ENCODE measurements at regions not wholly inside any gene's neighbourhood (a gene's known extent, or its start where the extent isn't known, plus 50 kb on each side); places are given as distances from the start of the nearest gene placed in this dataset.

DNA sequence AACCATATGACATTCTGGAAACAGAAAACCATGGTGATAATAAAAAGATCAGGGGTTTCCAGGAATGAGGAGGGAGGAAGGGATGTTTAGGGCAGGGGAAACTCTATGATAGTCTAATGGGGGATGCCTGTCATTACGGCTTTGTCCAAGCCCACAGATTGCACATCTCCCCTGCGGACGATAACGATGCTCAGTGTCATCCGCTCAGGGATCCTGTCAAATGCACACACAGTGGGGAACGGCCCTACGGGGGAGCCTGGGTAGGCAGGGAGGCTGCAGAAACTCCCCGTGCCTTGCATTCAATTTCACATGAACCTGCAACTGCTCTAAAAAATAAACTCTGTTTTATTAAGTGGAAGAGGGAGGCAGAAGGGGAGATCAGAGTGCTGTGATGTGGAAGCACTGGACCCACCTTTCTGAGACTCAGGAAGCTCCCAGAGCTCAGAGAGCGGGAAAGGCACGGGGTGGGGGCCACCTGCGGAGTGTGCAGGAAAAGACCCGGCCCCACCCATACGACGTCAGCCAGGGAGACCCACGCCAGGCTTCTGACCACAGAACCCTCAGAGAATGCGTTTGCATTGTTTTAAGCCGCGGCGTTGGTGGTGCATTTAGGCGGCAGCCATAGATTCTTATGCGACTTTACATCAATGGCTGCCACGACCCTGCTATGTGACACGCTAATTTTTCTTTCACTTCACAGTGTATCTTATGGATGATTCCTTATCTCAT is 543.5 kb downstream of the BRD1 start:
- H3K4me3 ChIP-seq (ENCODE audit: low read depth, low read length): no peak overlapping the region

DNA sequence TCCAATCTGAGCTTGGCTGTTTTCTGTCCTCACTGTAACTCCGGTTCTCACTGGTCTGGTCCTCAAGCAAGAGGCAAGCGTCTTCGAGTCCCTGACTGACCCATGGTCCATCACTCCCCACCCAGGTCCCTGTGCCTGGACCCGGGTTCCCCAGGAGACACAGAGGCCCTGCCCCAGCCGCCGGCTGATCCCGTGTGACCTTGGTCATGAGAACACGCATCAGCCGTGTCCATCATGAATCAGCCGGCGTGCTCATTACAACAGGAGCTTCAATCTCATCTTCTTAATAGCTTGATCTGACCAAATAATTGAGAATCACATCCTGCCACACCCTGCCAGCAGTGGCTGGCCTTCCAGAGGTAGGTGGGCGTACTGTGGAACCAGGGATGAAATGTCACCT is 545.1 kb downstream of the BRD1 start:
- no peak overlapping the region for H3K4me3 ChIP-seq (ENCODE audit: low read depth, low read length)

DNA sequence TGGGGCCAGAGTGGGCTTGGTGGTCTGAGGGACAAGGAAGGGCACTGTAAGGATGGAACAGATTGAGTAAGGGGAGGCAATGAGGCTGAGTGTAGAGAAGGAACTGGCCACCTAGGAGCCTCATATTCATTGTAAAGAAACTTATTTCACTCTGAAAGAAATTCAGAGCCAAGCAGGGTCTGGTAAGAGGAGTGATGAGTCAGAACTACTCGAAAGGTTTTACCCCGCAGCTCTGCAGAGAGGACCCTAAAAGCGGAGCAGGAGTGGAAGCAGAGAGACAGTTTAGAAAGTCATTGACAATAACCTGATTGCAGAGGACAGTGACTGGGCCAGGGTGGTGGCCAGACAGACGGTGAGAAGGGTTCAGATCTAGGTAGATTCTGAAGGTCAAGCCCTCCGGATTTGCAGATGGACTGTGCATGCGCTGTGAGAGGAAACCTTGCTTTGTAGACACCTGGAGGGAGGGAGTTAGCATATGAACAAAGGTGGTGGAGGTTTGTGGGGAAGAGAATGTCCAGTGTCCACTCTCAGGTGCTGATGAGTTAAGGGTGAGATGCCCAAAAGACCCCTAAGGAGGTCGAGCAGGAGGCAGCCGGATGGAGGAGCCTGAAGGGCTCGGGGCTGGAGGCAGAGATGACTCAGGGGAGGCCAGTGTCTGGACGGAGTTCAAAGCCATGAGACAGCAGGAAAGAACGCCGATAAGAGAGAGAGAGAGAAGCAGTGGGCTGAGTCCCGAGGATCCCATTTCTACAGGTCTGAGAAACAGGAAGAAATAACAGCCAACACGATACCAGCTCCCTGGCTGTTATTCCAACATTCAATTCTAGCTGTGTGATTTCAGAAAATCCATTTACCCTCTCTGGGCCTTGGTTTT is 546.0 kb downstream of the BRD1 start:
- no peak overlapping the region for H3K4me3 ChIP-seq (ENCODE audit: low read depth, low read length)

DNA sequence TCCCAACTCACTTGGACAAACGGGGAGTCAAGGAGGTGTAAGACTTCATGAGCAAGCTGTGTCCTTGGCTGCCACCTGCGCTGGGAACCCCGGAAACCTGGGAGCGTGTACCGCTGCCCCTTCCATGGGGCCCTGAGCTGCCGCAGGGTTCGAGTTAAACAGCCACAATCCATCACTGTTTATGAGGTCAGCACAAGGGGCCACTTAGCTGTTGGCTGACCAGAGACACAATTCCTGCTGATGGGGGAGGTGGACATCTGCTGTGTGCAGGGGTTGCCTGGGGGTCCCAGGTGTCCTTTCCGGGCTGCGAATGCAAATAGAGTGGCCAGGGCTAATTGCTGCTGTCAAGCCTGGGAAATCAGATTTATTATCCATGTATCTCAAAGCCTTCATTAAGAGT is 549.3 kb downstream of the BRD1 start:
- no peak overlapping the region for H3K4me3 ChIP-seq (ENCODE audit: low read depth, low read length)

DNA sequence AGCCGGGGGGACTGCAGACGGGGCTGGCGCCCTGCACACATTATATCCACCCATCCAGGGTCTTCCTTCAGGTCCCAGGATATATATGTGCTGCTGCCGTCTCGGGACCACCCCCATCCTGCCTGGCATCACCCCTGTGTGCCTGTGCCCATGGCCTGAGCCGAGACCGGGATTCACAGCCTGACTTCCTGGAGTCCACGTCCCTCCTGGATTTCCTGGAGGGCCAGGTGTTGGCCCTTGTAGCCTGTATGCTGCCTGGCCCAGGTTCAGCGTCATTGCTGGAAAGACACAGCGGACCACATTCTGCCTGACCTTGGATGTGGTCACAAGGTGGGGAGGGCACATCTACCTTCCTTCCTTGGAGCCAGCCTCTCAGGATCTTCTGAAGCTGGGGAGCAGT is 551.1 kb downstream of the BRD1 start:
- H3K4me3 ChIP-seq (ENCODE audit: low read depth, low read length): no peak overlapping the region

DNA sequence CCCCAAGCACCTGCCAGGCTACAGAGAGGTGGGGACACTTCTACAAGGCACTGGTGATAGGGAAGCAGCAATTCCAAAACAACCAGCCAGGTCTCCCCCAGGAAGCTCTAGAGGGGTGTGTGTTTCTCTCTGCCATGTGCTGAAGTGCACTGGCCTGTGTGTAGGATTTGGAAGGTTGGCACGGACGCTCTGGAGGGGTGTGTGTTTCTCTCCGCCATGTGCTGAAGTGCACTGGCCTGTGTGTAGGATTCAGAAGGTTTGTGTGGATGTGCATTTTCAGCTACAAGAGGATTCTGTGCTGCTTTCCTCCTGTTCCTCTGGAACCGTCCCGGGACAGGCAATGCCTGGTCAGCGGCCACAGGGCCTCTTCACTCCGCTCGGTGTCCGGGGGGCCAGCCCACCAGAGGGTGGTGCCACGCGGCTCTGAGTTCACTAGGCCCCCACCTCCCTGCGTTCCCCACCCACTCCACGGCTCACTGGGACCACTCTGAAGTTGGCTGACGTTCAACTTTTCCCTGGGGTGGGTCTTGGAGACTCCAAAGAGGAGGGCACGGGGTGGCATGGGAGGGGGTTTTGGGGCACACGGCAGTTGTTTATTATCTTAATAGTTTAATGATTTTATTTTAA is 552.8 kb downstream of the BRD1 start:
- H3K4me3 ChIP-seq (ENCODE audit: low read depth, low read length): no peak overlapping the region

DNA sequence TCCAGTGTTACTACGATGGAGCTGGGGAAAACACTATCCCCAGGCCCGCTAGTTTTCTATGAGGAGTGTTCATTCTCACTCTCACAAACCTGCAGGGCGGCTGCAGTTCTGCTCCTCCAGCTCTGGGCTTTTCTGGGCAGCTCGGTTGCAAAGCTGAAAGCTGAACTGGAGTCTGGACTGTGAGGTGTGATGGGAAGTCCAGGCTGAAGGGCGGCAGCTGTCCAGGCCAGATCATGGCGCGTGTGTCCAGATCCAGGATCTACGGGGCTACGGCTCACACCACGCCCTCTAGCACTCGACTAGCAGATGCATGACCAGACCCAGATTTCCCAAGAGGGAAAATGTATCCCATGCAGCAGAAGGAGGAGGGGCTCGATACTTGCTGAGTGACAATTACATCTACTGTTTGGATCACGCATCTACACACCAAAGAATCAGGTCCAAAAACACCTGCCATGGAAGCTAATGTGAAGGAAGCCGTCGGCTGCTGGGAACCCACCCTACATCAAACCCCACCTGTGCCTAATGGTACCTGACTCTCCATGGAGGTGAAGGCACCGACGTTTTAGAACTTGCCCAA is 555.0 kb downstream of the BRD1 start:
- H3K4me3 ChIP-seq (ENCODE audit: low read depth, low read length): no peak overlapping the region

DNA sequence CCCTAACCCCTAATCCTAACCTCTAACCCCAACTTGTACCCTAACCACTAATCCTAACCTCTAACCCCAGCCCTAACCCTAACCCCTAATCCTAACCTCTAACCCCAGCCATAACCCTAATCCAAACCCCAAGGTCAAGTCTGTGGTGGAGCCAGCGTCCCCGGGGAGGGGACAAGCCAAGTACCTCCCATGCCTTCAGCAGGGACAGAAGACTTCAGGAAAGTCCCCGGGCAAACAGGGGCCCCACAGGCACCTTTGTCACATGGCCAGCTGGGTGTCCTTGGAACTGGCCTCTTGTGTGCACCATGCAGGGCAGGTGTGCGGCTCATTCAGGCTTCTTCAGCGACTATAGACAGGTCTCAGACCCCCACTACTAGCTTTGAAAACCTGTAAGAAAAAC is 555.8 kb downstream of the BRD1 start:
- H3K4me3 ChIP-seq (ENCODE audit: low read depth, low read length): no peak overlapping the region

DNA sequence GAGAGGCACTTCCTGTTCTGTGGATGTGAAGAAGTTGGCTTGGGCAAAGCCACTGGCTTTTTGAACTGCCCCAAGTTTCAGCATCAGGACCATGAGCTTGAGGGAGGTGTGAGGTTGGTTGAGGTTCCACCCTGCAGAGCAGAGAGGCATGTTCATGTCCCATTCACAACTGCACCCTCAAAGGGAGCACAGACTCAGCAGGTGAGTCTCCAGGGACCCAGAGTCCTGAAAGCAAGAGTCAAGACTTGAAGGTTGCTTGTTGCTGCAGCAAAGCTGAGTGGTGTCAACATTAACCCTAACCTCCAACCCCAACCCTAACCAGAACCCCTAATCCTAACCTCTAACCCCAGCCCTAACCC is 556.3 kb downstream of the BRD1 start:
- H3K4me3 ChIP-seq (ENCODE audit: low read depth, low read length): no peak overlapping the region

DNA sequence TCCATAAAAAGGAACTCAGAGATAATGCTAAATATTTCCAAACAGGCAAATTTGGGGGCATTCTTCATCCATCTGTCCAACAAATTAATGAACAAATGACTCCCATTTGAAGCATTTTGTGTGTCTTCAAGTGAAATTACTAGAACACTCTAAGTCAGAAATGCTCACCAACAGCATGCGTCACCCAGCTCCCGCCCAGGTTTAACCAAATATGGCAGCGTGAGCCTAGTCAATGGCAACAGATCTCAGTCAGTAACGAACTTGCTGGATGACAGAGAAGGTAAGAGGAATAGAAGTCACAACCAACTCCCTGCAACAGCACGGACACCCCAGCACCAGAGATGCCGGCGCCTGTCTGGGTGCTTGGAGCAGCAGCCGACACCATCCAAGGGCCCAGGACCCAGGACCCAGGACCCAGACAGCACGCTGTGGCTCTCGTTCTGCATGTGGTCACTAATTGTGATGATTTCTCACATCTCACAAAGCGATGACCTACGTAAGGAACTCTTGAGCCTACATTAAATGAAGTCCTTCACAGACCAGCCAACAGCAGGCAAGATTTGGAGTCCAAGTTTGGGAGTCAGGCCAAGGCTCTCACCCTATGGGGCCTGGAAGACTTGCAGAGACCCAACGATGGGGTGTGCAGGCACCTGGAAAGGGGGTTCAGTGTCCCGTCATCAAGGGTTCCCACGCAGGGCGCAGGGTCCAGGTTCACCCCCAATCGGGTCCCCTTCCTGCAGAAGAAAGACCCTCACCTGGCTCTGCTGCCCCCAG is 556.9 kb downstream of the BRD1 start:
- no peak overlapping the region for H3K4me3 ChIP-seq (ENCODE audit: low read depth, low read length)

DNA sequence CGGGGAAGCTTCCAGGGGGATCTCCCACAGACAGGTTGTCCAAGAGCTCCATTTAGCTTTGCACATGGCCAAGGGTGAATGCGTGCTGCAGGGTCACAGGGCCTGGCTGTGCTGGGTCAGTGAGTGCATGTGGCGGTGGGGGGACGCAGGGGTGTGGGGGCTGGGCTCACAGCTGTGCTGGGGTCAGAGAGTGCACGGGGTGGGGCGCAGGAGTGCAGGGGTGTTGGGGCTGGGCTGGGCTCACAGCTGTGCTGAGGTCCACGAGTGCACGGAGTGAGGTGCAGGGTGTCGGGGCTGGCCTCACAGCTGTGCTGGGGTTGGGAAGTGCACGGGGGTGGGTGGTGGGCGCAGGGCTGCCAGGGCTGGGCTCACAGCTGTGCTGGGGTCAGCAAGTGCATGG is 557.7 kb downstream of the BRD1 start:
- no peak overlapping the region for H3K4me3 ChIP-seq (ENCODE audit: low read depth, low read length)

DNA sequence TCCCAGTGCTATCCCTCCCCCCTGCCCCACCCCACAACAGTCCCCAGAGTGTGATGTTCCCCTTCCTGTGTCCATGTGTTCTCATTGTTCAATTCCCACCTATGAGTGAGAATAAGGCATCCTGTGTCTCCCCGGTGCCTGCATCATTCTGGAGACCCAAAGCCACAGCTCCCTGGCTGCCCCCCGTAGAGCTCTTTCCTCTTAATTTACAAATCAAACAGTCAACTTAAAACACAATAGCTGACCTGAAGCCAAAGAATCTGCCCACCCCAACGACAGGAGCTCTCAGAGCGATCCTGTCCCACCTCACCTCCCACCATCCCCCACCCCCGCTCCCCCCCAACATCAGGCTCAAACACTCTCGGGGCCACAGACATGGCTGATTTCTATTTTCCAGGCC is 558.3 kb downstream of the BRD1 start:
- H3K4me3 ChIP-seq (ENCODE audit: low read depth, low read length): no peak overlapping the region

DNA sequence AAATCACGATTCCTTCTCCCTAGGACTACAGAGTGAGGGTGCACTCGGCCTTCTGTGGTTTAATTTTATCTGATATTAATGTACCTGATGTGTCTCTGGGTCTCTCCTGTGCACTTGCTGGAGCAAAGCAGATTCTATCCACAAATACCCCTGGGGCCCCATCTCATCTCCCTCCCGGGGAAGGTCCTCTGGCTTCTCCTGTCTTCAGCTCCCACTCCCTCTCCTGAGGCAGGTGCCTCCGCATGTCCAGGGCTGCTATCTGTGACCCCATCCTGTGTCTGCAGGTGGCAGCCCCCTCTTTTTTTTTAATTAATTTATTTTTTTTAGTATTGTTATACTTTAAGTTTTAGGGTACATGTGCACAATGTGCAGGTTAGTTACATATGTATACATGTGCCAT is 558.7 kb downstream of the BRD1 start:
- H3K4me3 ChIP-seq (ENCODE audit: low read depth, low read length): no peak overlapping the region

DNA sequence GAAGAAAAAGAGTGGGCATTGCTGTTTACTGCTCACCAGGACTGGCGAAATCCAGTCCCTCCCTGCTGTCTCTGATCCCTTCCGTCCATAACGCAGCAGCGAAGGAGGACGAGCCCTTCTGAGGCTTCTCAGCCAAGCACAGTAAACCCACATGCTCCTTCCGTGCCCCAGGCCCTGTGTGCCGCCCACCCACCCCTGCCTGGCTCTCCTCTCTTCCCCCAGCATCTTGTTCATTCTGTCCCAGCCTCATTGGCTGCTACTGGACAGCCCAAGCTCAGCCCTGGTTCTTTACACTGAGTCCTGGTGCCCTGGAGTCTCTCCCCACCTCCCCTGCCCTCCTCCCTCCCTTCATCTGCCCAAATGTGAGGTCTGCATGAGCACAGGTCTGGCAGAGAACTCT is 559.7 kb downstream of the BRD1 start:
- no peak overlapping the region for H3K4me3 ChIP-seq (ENCODE audit: low read depth, low read length)

DNA sequence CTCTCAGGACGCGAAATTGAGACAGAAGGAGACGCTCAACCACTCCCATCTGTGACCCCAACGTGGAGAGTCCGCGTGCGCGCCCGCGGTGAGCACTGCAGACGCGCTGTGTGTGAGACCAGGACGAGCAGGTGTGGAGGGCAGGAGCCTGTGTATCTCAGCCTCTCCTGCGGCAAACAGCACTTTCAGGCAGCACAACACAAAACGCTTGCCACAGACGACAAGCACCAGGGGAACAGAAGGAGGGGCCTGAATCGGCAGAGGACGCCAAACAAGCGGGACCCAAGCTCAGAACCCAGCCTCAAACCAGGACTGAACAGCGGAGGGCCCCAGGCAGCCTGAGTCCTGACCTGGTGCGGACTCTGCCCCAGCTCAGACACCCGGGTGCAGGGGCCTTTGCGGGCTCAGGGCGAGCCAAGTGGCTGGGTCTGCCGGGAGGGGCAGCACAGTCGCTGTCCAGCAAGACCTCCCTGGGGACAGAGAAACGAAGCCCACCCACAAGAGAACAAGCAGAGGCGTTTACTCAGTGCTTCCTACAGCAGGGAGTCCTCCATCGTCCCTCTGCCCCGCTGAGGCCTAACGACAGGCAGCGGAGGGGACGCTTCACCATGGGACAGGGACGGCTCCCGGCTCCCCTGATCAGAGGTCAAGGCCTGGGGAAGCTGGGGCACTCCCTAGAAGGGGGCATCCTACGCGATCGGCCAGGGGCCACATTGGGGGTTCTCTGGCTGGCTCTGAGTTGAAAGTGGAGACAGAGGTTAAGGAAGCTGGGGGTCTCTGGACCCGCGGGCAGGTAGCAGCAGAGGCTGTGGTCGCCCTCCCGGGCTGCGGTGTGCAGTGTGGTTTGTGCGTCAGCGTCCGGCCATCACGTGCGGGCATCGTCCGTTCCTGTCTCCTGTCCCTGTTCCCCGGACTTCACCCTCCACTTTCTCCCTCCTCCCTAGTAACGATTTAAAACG is 560.8 kb downstream of the BRD1 start:
- no peak overlapping the region for H3K4me3 ChIP-seq (ENCODE audit: low read depth, low read length)

DNA sequence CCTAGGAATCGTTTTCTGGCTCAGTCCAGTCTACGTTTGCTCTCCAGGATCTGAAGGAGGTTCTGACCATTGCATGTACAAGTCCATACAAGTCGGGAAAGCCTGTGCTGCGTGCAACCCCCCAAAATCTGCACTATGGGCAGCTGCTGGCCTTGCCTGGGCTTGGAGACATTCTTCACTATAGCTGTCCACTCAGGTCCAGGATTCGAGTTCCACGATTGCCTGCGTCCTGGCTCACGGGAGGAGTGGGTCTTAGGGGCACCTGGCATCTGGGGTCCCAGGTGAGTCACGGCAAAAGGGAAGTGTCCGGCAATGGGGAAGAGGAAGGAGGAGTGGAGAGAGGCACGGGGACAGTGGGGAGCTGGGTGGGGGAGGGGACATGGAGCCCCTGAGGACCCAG is 563.0 kb downstream of the BRD1 start:
- no peak overlapping the region for H3K4me3 ChIP-seq (ENCODE audit: low read depth, low read length)

DNA sequence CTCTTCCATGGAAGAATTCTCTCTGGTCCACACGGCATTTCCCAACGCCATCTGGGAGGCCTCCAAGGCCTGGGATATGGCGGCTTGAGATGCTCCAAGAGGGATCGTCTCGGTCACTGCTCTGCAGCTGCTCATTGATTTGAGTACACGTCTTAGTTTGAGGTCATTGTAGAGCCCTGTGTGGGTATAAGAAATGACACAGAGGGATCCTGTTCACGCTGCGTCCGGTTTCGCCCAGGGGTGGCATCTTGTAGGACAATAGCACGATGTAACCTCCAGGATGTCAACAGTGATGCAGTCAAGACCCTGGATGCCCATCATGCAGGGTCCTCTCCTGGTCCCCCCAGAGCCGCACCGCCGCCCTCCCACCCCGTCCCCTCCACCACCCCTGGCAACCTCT is 564.6 kb downstream of the BRD1 start:
- no peak overlapping the region for H3K4me3 ChIP-seq (ENCODE audit: low read depth, low read length)

DNA sequence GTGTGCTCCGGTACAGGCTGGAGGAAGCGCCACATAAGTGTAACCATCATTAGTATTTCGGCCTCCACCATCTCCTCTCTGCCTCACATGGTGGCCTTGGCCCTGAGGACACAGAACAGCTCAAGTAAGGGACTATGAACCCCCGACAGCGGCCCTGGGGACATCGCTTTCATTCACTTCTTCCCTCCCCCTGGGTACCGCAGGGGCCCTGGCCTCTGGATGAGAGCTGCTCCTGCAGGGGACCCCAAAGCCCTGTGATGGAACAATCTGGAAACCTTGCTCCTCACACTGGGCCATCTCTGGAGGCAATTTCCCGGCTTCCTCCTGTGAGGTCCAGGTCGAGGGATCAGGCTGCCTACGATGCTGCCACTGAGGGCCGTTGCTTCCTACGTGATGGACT is 565.5 kb downstream of the BRD1 start:
- H3K4me3 ChIP-seq (ENCODE audit: low read depth, low read length): no peak overlapping the region

DNA sequence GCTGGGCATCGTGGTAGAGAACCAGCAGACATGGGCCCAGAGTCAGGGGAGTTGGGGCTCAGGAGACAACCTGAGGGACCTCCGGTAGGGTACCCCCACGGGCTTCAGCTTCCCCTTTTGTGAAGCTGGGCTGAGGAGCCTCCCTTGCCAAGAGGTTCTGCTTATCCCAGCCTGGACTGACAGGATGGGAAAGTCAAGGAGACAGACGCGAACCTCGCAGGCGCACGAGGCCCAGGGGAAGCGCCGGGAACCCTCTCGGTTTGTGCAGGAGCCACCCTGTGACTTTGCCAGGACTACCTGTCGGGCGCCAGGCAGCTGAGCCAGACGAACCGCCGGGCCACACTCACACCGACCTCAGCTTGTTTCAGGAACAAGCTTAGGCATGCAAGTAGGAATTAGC is 566.1 kb downstream of the BRD1 start:
- no peak overlapping the region for H3K4me3 ChIP-seq (ENCODE audit: low read depth, low read length)
